A549 (cell line): ENCODE measurements at regions not wholly inside any gene's neighbourhood (a gene's known extent, or its start where the extent isn't known, plus 50 kb on each side); places are given as distances from the start of the nearest gene placed in this dataset.

Experiments used
- BHLHE40 ChIP-seq: IDR thresholded peaks from 2 replicates; pipeline ENCODE4 v1.6.1; 2012; ENCODE audit warnings: low read depth, low read length, inconsistent platforms
- CBX2 ChIP-seq: fragments of 200-600 bp; sonication (generic); IDR thresholded peaks from 2 replicates; pipeline ENCODE4 v1.6.1; 2016; ENCODE audit warnings: low read depth, mild to moderate bottlenecking, borderline replicate concordance
- CEBPB ChIP-seq, 2 experiments: fragments of >200 bp in 1 of 2; sonication (Bioruptor Twin) in 1 of 2; formaldehyde crosslinking in 1 of 2; IDR thresholded peaks; 2 replicates each; pipeline ENCODE4 v1.6.1; 2012 to 2016
- CTCF ChIP-seq: fragments of >200 bp; sonication (Bioruptor Twin); formaldehyde crosslinking; IDR thresholded peaks from 3 replicates; pipeline ENCODE4 v1.5.1; 2016
- GATA3 ChIP-seq: IDR thresholded peaks from 2 replicates; pipeline ENCODE4 v1.6.1; 2012; ENCODE audit warnings: borderline replicate concordance
- HOXB13 ChIP-seq: fragments of 250-450 bp; sonication (Bioruptor Pico); IDR thresholded peaks from 2 replicates; pipeline ENCODE4 v1.5.0; 2020; ENCODE audit warnings: low read depth, mild to moderate bottlenecking, moderate library complexity
- JUNB ChIP-seq: fragments of >200 bp; sonication (Bioruptor Twin); formaldehyde crosslinking; IDR thresholded peaks from 2 replicates; pipeline ENCODE4 v1.6.1; 2016
- KDM1A ChIP-seq: fragments of 200-600 bp; sonication (generic); IDR thresholded peaks from 2 replicates; pipeline ENCODE4 v1.6.1; 2016; ENCODE audit warnings: low read depth, mild to moderate bottlenecking
- MAFK ChIP-seq: fragments of 450-650 bp; IDR thresholded peaks from 2 replicates; pipeline ENCODE4 v1.6.1; 2014; ENCODE audit not compliant: partially characterized antibody
- NPAS2 ChIP-seq: fragments of 250-450 bp; sonication (Bioruptor Pico); IDR thresholded peaks from 2 replicates; pipeline ENCODE4 v1.8.0; 2022; ENCODE audit warnings: mild to moderate bottlenecking, moderate library complexity, borderline replicate concordance
- REST ChIP-seq: fragments of 200-600 bp; sonication (generic); IDR thresholded peaks from 2 replicates; pipeline ENCODE4 v1.6.1; 2016; ENCODE audit warnings: antibody characterized with exemption, mild to moderate bottlenecking, moderate library complexity
- TP53 ChIP-seq: fragments of 250-450 bp; sonication (Bioruptor Pico); IDR thresholded peaks from 2 replicates; pipeline ENCODE4 v1.5.0; 2021; ENCODE audit warnings: mild to moderate bottlenecking, moderate library complexity

GRCh38 chr10:60666221-60666620, 112.1 kb upstream of the CDK1 start:
- no peak for TF ChIP-seq CTCF
- TF ChIP-seq REST: no peak
- TF ChIP-seq GATA3: no peak
- TF ChIP-seq NPAS2: no peak
- no peak for TF ChIP-seq HOXB13
- TF ChIP-seq CBX2: no peak
- TF ChIP-seq MAFK: no peak
- TF ChIP-seq JUNB: no peak
- TF ChIP-seq BHLHE40: no peak
- TF ChIP-seq TP53 (CRISPR knock-in tag): no peak
- no peak for TF ChIP-seq KDM1A
- peak in 1 of 2 experiments; percentile 29; a peak in 1 of 4 replicates for TF ChIP-seq CEBPB (IDR thresholded peaks at IDR 0.05)
